Endothelial cell of umbilical vein (primary cell): ENCODE measurements at regions not wholly inside any gene's neighbourhood (a gene's known extent, or its start where the extent isn't known, plus 50 kb on each side); places are given as distances from the start of the nearest gene placed in this dataset.

Source experiments
- CTCF ChIP-seq, 2 donors: IDR thresholded peaks; 1 replicate in 1 of 2; 2 replicates in 1 of 2; pipeline ENCODE4 v1.5.1; 2011; ENCODE audit warnings: low read length in 2 of 2, mild to moderate bottlenecking in 2 of 2, moderate library complexity in 2 of 2, control low read depth in 1 of 2, inconsistent platforms in 1 of 2, low read depth in 1 of 2; ENCODE audit not compliant: insufficient read depth in 1 of 2; ENCODE audit errors: extremely low read depth in 1 of 2
- EZH2 ChIP-seq: IDR thresholded peaks from 2 replicates; pipeline ENCODE4 v1.6.1; 2012; ENCODE audit warnings: borderline replicate concordance, low read depth, mild to moderate bottlenecking, moderate library complexity, low read length, inconsistent platforms; ENCODE audit not compliant: severe bottlenecking
- FOS ChIP-seq: IDR thresholded peaks from 2 replicates; pipeline ENCODE4 v1.6.1; 2011; ENCODE audit warnings: mild to moderate bottlenecking, low read length, moderate library complexity, borderline replicate concordance; ENCODE audit not compliant: insufficient read depth
- MAX ChIP-seq: IDR thresholded peaks from 2 replicates; pipeline ENCODE4 v1.6.1; 2011; ENCODE audit not compliant: insufficient read depth, insufficient read length
- POLR2A ChIP-seq: IDR thresholded peaks from 2 replicates; pipeline ENCODE4 v1.6.1; 2012; ENCODE audit warnings: low read depth, mild to moderate bottlenecking, control low read depth, low read length
- POLR2AphosphoS5 ChIP-seq: IDR thresholded peaks from 2 replicates; pipeline ENCODE4 v1.6.1; 2012; ENCODE audit warnings: low read depth, mild to moderate bottlenecking, control low read depth, low read length, moderate library complexity; ENCODE audit not compliant: insufficient read depth

- TF ChIP-seq POLR2AphosphoS5 (no peak), POLR2A (no peak), CTCF (IDR thresholded peaks at IDR 0.05; ENCODE audit: extremely low read depth in 1 of 2, insufficient read depth in 1 of 2, low read depth in 1 of 2, low read length in 2 of 2) (no peak), EZH2 (no peak), FOS (no peak), MAX (no peak)
Observed at GRCh38 chr10:124213471-124213870, 120.1 kb upstream of the CHST15 start.
